ENCODE measurements at regions not wholly inside any gene's neighbourhood (a gene's known extent, or its start where the extent isn't known, plus 50 kb on each side); places are given as distances from the start of the nearest gene placed in this dataset.

- TF ChIP-seq CTCF (IDR thresholded peaks at IDR 0.05): no peak
- no peak for TF ChIP-seq EZH2 (IDR thresholded peaks at IDR 0.05; ENCODE audit: borderline replicate concordance, insufficient read depth, low read depth, low read length, poor library complexity, severe bottlenecking)
These were observed 270.7 kb downstream of the RPS24 start for GRCh38 chr10:78304091-78305045.
